Testis (tissue), 2 donors: ENCODE measurements at regions not wholly inside any gene's neighbourhood (a gene's known extent, or its start where the extent isn't known, plus 50 kb on each side); places are given as distances from the start of the nearest gene placed in this dataset.

ENCODE experiments used
- DNase-seq: peaks from one replicate; pipeline ENCODE4 v3.0.0-alpha.2; 2019
- H3K27ac ChIP-seq, 2 donors: fragments of 200-600 bp; sonication (generic); one replicate each; pipeline ENCODE4 v1.5.1; 2019
- H3K27me3 ChIP-seq: fragments of 200-600 bp; sonication (generic); one replicate; pipeline ENCODE4 v1.5.1; 2019
- H3K36me3 ChIP-seq: fragments of 200-600 bp; sonication (generic); one replicate; pipeline ENCODE4 v1.5.1; 2017; ENCODE audit warnings: low read depth; ENCODE audit errors: missing control alignments
- H3K4me1 ChIP-seq: fragments of 200-600 bp; sonication (generic); one replicate; pipeline ENCODE4 v1.5.1; 2019
- H3K4me3 ChIP-seq, 2 donors: fragments of 200-600 bp; sonication (generic); one replicate each; pipeline ENCODE4 v1.5.1; 2017 to 2019
- H3K9me3 ChIP-seq: fragments of 200-600 bp; sonication (generic); one replicate; pipeline ENCODE4 v1.5.1; 2017
- POLR2A ChIP-seq: fragments of 450-650 bp; IDR thresholded peaks from one replicate; pipeline ENCODE4 v1.6.1; 2017; ENCODE audit warnings: antibody characterized with exemption, mild to moderate bottlenecking, moderate library complexity
- WGBS, 2 donors: methylation state at CpG; one replicate each; pipeline ENCODE4 v1.1.5; 2018; 5-methylcytosine and 5-hydroxymethylcytosine counted together
- intact Hi-C: fragments of 100-400 bp; cut with DNase I; formaldehyde crosslinking; loops from one replicate; pipeline ENCODE4 v1.15.1; 2023; ENCODE audit warnings: low total_unique reads
- TF ChIP-seq, protein P1 (sequence below), 3 experiments: fragments of 450-650 bp in 2 of 3; fragments of 200-600 bp in 1 of 3; sonication (generic) in 1 of 3; IDR thresholded peaks; one replicate each; pipeline ENCODE4 v1.5.1; 2016 to 2019; ENCODE audit warnings: antibody characterized with exemption in 3 of 3, mild to moderate bottlenecking in 2 of 3, moderate library complexity in 1 of 3

DNA sequence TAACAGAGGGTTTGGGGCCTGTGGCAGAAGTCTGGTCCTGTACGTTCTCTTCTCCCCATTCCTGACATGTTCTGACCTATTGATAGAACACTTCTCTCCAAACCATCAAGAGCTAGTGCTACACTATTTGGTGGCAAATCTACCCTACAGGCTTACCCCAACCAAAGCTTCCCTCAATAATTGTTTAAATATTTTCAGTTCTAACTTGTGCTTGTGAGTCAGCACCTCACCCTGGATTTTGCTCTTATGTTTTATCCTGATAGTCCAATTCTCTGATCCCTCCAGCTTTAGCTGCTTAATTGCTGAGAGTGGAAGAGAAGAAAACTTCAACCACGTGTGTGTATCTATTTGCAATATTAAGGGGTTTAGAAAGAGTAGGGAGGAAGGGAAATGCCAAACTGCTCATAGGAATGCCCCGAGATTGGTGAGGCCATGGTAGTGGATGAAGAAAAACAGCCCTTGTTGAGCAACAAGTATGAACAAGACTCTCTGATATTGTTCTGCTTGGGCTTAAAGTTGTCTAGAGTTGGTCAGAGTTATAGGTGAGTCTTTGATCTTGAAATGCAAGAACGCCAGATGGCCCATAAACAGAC, 67.8 kb upstream of the PARD3B start:
- DNase-seq, result no peak
- Histone ChIP-seq H3K27ac (no peak overlapping the region), H3K4me1 (no peaks in the 10 kb centered on the region), H3K9me3 (no peaks in the 10 kb centered on the region), H3K27me3 (no peaks in the 10 kb centered on the region), H3K4me3 (no peak overlapping the region), H3K36me3 (no peaks in the 10 kb centered on the region)
- WGBS, 2 donors, result 72 to 83% methylated on average over 4 of the region's 4 CpGs
- TF ChIP-seq, protein P1, sequence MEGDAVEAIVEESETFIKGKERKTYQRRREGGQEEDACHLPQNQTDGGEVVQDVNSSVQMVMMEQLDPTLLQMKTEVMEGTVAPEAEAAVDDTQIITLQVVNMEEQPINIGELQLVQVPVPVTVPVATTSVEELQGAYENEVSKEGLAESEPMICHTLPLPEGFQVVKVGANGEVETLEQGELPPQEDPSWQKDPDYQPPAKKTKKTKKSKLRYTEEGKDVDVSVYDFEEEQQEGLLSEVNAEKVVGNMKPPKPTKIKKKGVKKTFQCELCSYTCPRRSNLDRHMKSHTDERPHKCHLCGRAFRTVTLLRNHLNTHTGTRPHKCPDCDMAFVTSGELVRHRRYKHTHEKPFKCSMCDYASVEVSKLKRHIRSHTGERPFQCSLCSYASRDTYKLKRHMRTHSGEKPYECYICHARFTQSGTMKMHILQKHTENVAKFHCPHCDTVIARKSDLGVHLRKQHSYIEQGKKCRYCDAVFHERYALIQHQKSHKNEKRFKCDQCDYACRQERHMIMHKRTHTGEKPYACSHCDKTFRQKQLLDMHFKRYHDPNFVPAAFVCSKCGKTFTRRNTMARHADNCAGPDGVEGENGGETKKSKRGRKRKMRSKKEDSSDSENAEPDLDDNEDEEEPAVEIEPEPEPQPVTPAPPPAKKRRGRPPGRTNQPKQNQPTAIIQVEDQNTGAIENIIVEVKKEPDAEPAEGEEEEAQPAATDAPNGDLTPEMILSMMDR (IDR thresholded peaks at IDR 0.05), result no peak
- TF ChIP-seq POLR2A, result no peak
- intact Hi-C loops, result no loop called here

DNA sequence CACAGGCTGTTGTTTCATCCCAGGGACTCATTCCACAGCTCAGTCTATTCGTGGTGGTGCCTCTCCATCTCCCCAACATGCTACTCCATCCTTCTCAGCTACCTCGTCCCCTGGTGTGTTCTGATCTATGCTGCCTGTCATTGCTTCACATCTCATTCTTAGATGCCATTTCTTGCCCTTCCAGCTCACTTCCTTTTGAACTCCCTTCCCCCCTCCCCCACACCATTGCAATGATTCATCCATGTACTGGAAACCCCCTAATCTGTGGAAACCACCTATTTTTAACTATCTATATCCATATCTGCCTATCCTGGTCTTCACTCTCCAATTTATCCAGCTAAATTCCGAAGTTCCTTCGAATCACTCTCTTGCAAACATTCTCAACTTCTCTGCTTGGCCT, 65.7 kb upstream of the PARD3B start:
- Histone ChIP-seq H3K9me3 (no peaks in the 10 kb centered on the region), H3K4me3 (no peak overlapping the region), H3K27ac (no peak overlapping the region), H3K27me3 (no peaks in the 10 kb centered on the region), H3K36me3 (no peaks in the 10 kb centered on the region), H3K4me1 (no peaks in the 10 kb centered on the region)
- 87 to 88% methylated on average over 4 of the region's 4 CpGs for WGBS, 2 donors
- TF ChIP-seq POLR2A, result no peak
- TF ChIP-seq, protein P1 (IDR thresholded peaks at IDR 0.05), result no peak
- DNase-seq, result no peak
- intact Hi-C loops, result no loop called here

DNA sequence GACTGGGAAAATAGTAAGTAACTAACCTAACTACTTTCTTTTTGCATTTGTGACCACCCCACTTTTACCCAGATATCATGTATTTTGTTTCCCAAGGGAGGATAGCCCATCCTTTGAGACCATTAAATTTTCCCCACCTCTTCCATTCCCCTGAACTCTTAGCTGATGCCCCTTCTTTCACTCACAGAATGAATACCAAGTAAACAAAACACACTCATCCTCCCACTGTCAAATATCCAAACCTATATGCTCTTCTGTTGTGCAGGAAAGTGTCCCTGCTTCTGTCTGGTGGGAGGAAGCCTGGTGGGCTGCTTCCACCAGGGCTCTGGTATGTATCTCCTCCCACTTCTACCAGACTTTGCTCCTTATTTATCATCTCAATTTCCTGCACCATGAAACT, 64.6 kb upstream of the PARD3B start:
- intact Hi-C loops, result no loop called here
- Histone ChIP-seq H3K9me3 (no peaks in the 10 kb centered on the region), H3K27ac (no peak overlapping the region), H3K27me3 (no peaks in the 10 kb centered on the region), H3K4me3 (no peak overlapping the region), H3K4me1 (no peaks in the 10 kb centered on the region), H3K36me3 (no peaks in the 10 kb centered on the region)
- TF ChIP-seq, protein P1 (IDR thresholded peaks at IDR 0.05), result no peak
- no peak for TF ChIP-seq POLR2A
- DNase-seq, result no peak

DNA sequence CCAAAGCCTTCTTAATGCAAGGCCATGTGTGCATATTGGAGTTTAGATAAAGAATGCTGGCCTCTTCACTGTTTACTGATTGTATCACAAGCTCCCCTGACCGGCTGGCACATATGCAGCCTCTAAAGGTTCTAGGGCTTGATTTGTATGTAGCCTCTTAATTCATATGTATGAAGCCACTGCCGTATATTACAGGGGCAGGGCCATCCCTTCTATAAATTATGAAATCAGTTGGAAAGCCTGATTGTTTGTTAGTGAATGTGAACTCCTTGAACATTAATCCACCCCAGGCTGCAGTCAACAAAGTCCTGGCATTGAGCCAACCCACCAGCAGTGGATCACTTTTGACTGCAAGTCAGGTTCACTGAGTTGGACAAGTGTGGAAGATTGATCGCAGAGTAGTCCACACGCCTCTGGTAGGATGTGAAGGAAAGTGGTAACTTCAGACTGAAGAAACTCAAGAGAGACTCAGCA, 61.6 kb upstream of the PARD3B start:
- no peak overlapping the region for H3K27ac ChIP-seq
- TF ChIP-seq, protein P1 (IDR thresholded peaks at IDR 0.05), result no peak
- TF ChIP-seq POLR2A, result no peak
- H3K4me3 ChIP-seq, result no peak overlapping the region
- no peak for DNase-seq
- 68 to 73% methylated on average over 4 of the region's 4 CpGs for WGBS, 2 donors
- H3K4me1 ChIP-seq, result no peaks in the 10 kb centered on the region
- H3K9me3 ChIP-seq, result no peaks in the 10 kb centered on the region
- H3K36me3 ChIP-seq, result no peaks in the 10 kb centered on the region
- H3K27me3 ChIP-seq, result no peaks in the 10 kb centered on the region
- intact Hi-C loops, result no loop called here

DNA sequence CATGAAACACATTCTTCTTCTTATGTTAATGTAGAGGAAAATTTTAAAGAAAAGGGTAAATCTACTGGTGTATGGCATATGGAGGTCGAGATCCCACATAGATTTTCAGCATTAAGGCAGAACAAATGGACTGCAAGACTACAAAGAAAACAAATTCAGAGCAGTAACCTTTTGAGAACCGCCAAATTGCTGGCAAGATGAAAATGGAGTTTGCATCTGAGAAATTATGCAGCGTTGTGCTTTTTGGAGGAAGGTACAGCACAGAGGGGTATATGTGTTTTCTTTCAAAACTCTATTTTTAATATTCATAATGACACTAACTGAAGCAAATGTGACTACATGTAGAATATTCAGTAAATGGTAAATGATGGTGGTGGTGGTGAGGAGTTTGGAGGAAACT, 59.0 kb upstream of the PARD3B start:
- intact Hi-C loops, result no loop called here
- H3K36me3 ChIP-seq, result no peaks in the 10 kb centered on the region
- WGBS, 2 donors, result 93 to 95% methylated on average over 3 of the region's 3 CpGs
- H3K27me3 ChIP-seq, result no peaks in the 10 kb centered on the region
- no peaks in the 10 kb centered on the region for H3K4me1 ChIP-seq
- H3K27ac ChIP-seq, result no peak overlapping the region
- no peak for TF ChIP-seq POLR2A
- TF ChIP-seq, protein P1 (IDR thresholded peaks at IDR 0.05), result no peak
- H3K4me3 ChIP-seq, result no peak overlapping the region
- no peak for DNase-seq
- no peaks in the 10 kb centered on the region for H3K9me3 ChIP-seq
